ENCODE measurements at regions not wholly inside any gene's neighbourhood (a gene's known extent, or its start where the extent isn't known, plus 50 kb on each side); places are given as distances from the start of the nearest gene placed in this dataset.

GRCh38 chr10:3516234-3516922 is 268.6 kb downstream of the KLF6 start:
- DNase-seq (ENCODE audit: low spot score) = no peak

DNA sequence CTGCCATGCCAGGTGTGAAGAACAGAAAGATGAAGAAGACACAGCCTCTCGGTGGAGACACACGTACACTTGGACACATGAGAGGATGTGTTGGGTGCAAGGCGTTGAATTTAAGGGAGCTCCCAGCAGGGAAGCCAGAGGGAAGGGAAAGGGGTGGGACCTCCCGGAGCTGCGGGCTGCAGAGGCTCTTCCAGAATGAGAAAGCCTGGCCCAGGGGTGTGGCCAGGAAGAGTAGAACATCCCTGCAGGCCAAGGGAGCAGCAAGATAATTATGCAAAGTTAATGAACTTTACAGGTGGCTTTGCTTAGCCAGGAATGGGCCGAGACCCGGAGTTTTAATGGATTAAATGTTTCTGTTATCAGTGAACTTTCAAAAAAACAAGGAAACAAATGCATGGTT is 270.3 kb downstream of the KLF6 start:
- DNase-seq (ENCODE audit: low spot score) = no peak

DNA sequence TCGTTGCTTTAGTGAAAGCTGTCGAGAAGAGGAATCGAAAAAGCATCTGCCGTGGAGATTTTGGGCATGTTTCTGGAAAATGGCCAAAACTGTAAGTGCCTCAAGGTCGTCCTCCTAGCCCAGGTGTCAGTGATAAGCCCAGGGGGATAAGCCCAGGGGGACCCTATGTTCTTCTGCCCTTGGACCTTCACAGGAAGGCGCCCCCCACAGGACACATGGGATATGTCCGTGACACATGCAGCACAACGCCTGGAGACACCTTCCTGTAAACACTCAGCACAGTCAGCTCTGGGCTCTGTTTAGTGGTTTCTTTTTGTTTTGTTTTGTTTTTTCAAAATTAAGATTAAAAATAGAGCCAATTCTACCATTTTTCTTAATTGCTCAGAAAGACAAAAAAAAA is 272.7 kb downstream of the KLF6 start:
- DNase-seq (ENCODE audit: low spot score) = no peak

- no peak for DNase-seq (ENCODE audit: low spot score)
Observed at GRCh38 chr10:3511483-3511882, 273.5 kb downstream of the KLF6 start.

GRCh38 chr10:3510741-3511140 is 274.3 kb downstream of the KLF6 start:
- DNase-seq (ENCODE audit: low spot score) = no peak

DNA sequence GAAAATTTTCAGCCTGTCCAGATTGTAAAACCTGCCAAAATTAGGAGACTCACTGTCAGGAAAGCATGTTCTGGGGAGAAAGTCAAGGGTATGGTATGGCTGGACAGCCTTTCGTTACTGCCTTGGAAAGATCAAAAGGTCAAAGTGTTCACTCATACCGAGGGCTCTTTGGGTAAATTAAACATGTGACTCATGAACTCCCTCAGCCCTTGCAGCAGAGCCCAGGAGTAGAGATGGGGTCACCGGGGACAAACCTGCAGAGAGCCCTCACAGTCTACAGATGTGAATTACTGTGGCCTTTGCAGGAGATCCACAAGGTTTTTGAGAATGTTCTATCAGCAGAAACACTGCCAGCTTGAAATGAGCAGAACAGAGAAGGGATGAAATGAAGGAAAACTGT is 275.7 kb downstream of the KLF6 start:
- no peak for DNase-seq (ENCODE audit: low spot score)

DNA sequence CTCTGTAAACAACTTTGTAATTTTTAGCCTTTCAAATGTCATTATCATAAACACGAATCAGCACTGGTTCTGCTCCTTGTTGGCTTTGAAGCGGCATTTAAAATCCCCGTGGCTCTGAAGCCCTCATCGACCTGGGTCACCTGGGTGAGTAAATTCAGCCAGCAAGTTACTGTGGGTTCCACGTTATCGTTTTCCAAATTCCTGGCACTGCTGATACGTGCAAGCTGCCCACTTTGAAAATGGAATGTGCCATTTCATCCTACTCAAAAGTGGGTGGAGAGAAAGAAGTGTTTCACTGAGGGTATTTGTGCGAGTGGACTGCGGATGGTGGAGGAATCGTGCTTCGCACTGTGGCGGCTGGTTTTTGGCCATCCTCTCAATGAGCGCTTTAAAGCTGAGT is 281.7 kb downstream of the KLF6 start:
- no peak for DNase-seq (ENCODE audit: low spot score)

GRCh38 chr10:3502673-3503072 is 282.3 kb downstream of the KLF6 start:
- no peak for DNase-seq (ENCODE audit: low spot score)

DNA sequence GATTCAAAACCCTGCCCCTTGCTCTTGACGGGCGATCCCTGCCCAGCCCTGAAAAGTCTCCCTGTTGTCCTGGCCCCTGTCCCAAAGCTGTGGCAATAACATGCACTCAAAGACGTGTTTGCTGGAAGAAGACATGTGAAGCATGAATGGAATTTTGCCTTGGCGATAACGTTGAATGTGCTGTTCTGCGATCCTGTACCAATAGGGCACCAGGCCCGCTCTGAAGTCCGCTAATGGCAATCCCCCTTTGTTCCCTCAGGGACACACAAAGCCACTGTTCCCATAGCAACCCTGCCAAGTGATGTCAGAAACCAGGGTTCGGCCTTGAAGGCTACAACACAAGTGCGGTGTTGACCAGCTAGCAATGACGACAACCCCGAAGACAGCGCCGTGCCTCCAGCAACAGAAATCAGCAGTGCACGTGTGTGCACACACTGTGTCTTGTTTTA is 284.6 kb downstream of the KLF6 start:
- DNase-seq (ENCODE audit: low spot score) = no peak

DNA sequence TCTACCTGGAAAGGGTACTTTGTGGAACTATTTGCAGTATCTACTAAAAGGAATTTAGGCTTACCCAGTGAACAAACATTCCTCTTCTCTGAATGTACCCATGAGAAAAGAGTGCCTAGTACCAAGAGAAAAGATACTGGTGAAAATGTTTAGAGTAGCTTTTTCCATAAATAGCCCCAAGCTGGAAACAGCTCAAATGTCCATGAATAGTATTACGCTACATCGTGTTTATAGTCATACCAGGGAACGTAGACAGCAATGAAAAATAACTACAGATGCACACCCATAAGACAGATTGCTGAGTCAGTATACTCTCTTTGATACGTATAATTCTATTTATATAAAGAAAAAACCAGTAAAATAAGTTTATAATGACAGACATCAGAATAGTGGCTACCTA is 285.9 kb downstream of the KLF6 start:
- no peak for DNase-seq (ENCODE audit: low spot score)

DNA sequence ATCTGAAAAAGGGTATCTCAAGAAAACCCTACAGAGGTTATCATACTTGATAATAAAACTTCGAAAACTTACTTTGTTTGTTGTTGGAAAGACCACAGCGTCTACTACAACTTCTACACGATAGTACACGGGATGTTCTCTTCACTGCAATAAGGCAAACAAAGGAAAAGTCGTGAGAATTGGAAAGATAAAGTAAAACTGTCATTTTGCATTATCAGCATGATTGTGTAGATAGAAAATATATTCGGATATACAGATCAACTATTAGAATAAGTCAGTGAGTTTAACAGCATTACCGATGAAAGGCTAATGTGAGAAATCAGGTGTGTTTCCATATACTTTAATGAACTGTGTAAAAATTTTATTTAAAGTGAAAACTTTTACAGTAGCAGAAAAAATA is 287.4 kb downstream of the KLF6 start:
- DNase-seq (ENCODE audit: low spot score) = no peak

DNA sequence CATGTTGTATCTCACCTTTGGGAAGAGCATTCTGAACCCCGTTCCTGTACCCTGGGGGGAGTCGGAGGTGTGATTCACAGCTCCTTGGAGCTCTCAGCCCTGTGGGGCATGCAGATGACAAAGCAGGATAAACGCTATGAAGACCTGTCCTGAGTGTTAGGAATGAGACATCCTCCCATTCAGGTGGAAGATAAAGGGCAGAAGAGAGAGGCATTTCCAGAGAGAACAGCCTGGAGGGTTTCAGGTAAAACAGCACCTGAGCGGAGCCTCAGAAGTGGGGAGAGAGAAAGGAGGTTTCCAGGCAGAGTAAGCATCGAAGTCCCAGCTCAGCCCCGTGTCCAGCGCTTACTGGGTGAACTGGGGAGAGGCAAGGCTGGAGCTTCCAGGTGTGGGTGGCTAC is 288.9 kb downstream of the KLF6 start:
- no peak for DNase-seq (ENCODE audit: low spot score)

DNA sequence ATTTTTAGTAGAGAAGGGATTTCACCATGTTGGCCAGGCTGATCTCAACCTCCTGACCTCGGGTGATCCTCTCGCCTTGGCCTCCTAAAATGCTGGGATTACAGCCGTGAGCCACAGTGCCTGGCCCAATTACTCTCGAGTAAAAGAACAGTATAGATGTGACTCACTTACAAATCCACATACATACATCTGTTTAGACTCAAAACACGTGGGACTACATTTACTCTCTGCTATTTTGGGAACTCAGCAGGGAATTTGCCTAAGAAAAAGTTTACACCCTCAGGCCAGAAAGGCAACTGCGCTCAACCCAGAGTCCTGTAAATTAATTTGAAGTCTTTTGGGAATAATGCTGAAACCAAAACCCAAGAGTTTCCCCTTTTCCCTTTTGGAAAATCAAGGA is 289.7 kb downstream of the KLF6 start:
- DNase-seq (ENCODE audit: low spot score) = no peak

GRCh38 chr10:3494838-3495230 is 290.2 kb downstream of the KLF6 start:
- DNase-seq (ENCODE audit: low spot score) = no peak

DNA sequence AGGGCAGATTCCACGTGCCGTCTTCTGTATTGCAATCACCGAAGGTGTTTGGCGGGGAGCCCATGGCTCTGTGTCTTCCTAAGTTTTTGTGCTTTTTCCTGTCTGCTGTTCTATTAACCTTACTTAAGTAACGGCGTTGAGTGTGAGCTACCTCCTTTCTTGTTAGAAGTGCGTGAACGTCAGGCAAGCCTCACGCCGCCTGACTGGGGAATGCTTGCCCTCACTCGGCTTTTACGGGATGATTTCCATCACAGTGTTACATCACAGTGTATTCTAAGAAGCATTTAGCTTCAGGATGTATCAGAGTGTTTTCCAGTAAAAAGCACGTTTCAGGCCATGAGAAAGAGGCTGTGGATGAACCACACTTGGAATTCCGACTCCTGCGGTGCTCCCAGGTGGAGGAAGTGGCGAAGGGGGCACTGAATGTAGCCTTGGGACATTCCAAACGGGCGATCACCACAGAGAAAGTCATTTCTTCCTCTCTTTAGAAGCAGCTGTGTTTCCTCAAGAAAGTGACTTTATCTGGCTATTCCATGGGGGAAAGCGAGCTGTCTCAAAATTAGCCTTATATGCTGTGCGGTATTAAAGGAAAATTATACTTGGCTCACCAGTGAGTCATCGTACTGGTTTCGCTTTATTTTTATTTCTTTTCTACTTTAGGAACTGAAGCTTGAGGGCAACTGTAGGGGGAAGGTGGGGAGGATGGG is 290.7 kb downstream of the KLF6 start:
- DNase-seq (ENCODE audit: low spot score) = no peak

DNA sequence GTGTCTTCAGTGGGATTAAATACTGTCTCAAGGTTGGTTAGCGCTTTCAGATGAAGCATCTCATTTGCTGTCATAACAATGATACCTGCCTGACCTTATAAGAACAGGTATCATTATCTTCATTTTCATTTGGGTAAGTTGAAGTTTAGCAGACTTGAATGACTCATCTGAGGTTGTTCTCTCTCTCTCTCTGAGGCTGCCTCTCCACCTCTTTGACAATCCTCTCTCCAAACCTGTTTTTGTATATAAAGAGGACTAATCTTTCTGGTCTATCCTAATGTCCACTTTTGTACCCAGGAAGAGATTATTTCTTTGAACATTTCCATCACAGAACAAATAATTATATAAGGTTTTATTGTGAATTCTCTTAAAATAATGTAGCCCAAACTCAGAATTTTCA is 291.4 kb downstream of the KLF6 start:
- DNase-seq (ENCODE audit: low spot score) = no peak

- DNase-seq (ENCODE audit: low spot score) = no peak
Observed at GRCh38 chr10:3491571-3491970, 293.4 kb downstream of the KLF6 start.

GRCh38 chr10:3487228-3487627 is 297.8 kb downstream of the KLF6 start:
- DNase-seq (ENCODE audit: low spot score) = no peak

- DNase-seq (ENCODE audit: low spot score) = no peak
Observed at GRCh38 chr10:3486346-3487065, 298.5 kb downstream of the KLF6 start.

- DNase-seq (ENCODE audit: low spot score) = no peak
Observed at GRCh38 chr10:3485057-3485686, 299.8 kb downstream of the KLF6 start.

GRCh38 chr10:3484306-3485056 is 300.5 kb downstream of the KLF6 start:
- no peak for DNase-seq (ENCODE audit: low spot score)
